GM23338 (cell line): ENCODE measurements at regions not wholly inside any gene's neighbourhood (a gene's known extent, or its start where the extent isn't known, plus 50 kb on each side); places are given as distances from the start of the nearest gene placed in this dataset.

Experiments used
- CREB1 ChIP-seq: fragments of 250-450 bp; sonication (Bioruptor Pico); IDR thresholded peaks from 2 replicates; pipeline ENCODE4 v1.5.0; 2020; ENCODE audit warnings: low read depth, mild to moderate bottlenecking, moderate library complexity
- JUNB ChIP-seq: IDR thresholded peaks from one replicate; pipeline ENCODE4 v1.6.1; 2016; ENCODE audit warnings: antibody characterized with exemption; ENCODE audit not compliant: unreplicated experiment
- REST ChIP-seq: IDR thresholded peaks from one replicate; pipeline ENCODE4 v1.6.1; 2018; ENCODE audit warnings: antibody characterized with exemption; ENCODE audit not compliant: unreplicated experiment
- TF ChIP-seq, protein P1 (sequence below), 2 experiments: fragments of 200-600 bp in 1 of 2; sonication (generic) in 1 of 2; conservative IDR thresholded peaks; 2 replicates each; pipeline versions ENCODE4 v1.5.1 to v1.6.1; 2016 to 2017; ENCODE audit warnings: antibody characterized with exemption in 2 of 2, low read depth in 2 of 2, mild to moderate bottlenecking in 2 of 2, moderate library complexity in 1 of 2

- TF ChIP-seq, protein P1, sequence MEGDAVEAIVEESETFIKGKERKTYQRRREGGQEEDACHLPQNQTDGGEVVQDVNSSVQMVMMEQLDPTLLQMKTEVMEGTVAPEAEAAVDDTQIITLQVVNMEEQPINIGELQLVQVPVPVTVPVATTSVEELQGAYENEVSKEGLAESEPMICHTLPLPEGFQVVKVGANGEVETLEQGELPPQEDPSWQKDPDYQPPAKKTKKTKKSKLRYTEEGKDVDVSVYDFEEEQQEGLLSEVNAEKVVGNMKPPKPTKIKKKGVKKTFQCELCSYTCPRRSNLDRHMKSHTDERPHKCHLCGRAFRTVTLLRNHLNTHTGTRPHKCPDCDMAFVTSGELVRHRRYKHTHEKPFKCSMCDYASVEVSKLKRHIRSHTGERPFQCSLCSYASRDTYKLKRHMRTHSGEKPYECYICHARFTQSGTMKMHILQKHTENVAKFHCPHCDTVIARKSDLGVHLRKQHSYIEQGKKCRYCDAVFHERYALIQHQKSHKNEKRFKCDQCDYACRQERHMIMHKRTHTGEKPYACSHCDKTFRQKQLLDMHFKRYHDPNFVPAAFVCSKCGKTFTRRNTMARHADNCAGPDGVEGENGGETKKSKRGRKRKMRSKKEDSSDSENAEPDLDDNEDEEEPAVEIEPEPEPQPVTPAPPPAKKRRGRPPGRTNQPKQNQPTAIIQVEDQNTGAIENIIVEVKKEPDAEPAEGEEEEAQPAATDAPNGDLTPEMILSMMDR (conservative IDR thresholded peaks at IDR 0.05; ENCODE audit: low read depth in 2 of 2), result no peak
- TF ChIP-seq REST, result no peak
- TF ChIP-seq CREB1 (CRISPR knock-in tag), result no peak
- TF ChIP-seq JUNB, result no peak
Observed at GRCh38 chr14:34213332-34213731, 248.7 kb downstream of the SPTSSA start.
